Stimulated activated naive CD8-positive, alpha-beta T cell treated with anti-CD3 and anti-CD28 coated beads, Interleukin-15, Interleukin-2, amounts not matched to agents 100 U/mL and 50 U/mL, for 24 hours (primary cell): ENCODE measurements at regions not wholly inside any gene's neighbourhood (a gene's known extent, or its start where the extent isn't known, plus 50 kb on each side); places are given as distances from the start of the nearest gene placed in this dataset.
A peak's percentile ranks its signal among the peaks of the same experiment; 100 is the strongest.
"Not testable (repeated sequence)": the region's sequence is repeated elsewhere in the genome, so short reads cannot be mapped to it uniquely, and the experiment has no call there.

Source experiments
- ATAC-seq: fragments of 150-1000 bp; cut with Tn5 transposase; one replicate; pipeline ENCODE4 v1.10.0; 2021
- DNase-seq: peaks from one replicate; pipeline ENCODE4 v3.0.0; 2021

- ATAC-seq (no peak), DNase-seq (no peak)
Measured at GRCh38 chr11:15300341-15300740, 185.6 kb downstream of the INSC start.

GRCh38 chr11:15307619-15308024 is 192.9 kb downstream of the INSC start:
- ATAC-seq: no peak
- DNase-seq: no peak

- no peak for DNase-seq
- ATAC-seq: no peak
Measured at GRCh38 chr11:15308840-15309239, 194.1 kb downstream of the INSC start.

GRCh38 chr11:15309296-15309695 is 194.6 kb downstream of the INSC start:
- ATAC-seq: no peak
- no peak for DNase-seq

DNA sequence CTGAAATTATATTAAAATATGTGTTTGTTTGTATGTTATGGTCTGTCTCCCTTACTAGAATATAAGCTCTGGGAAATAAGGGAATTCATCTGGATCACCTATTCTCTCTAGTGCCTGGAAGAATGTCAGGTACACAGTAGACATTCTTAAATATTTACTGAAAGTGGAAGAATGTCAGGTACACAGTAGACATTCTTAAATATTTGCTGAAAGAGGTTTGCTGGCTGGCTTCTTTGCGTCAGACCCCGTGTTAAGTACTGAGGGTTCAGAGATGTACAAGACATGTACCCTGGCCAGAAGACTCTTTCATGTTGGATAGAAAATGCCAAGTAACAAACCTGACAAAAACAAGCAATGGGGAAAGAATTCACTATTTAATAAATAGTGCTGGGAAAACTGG is 199.1 kb downstream of the INSC start:
- ATAC-seq: no peak
- DNase-seq: no peak

- DNase-seq: no peak
Measured at GRCh38 chr11:15318814-15319213, 204.1 kb downstream of the INSC start.

DNA sequence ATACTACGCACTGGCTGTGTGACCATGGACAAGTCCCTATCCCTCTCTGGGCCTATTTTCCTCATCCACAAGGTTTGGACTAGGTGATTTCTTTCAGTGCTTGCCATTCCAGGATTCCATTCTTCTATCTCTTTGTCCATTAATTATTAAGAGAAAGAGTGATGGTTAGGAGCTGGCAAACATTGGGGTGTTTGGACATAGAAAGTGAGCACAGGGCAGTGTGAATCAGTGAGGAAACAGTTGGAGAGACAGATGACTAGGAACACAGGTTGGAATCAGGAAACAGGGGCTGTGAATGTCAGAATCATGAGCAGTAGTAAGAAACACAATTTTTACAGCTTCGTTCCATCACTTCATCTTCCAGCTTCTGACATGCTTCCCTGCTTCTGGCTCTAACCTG is 211.8 kb downstream of the INSC start:
- DNase-seq (no peak), ATAC-seq (no peak)

More at GRCh38 chr11:15318814-15319213, 204.1 kb downstream of the INSC start:
- no peak for ATAC-seq

DNA sequence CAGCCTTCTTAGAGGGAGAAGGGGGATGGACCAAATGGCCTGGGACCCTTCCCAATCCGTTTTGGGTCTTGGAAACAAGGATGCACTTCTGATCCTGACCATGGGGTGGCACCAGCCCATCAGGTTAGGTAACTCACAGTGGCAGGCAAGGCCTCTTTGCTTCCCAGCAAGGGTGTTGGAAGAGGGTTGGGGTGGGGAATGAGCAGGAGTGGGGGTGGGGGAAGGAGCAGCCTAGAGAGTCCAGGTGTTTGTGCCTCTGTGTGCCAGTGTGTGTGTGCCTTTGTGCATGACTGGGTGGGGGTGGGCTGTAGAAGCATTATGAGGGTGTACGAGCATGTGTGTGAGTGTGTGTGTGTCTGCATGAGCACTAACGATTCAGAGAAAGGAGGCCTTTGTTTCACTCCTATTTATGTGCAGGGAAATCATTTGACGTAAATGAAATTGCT is 213.1 kb downstream of the INSC start:
- DNase-seq: peak; percentile 9
- no peak for ATAC-seq

DNA sequence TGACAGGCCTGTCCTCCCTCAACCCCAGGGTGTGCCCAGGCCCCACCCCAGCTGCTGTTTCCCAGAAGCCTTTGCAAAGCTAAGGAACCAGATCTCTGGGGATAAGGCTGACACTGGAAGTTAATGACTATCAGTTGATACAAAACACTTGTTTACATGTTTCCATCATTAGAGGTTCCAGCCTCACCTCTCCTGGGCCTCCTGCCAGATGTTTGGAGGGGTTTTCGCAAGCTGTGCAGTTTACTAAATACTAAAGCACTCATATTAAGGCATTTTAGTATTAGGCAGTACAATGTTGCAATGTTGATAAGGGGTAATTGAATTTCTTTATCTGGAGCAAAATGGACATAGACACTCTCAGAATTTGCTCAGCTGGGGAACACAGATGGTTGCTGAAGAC is 218.7 kb downstream of the INSC start:
- DNase-seq: no peak

DNA sequence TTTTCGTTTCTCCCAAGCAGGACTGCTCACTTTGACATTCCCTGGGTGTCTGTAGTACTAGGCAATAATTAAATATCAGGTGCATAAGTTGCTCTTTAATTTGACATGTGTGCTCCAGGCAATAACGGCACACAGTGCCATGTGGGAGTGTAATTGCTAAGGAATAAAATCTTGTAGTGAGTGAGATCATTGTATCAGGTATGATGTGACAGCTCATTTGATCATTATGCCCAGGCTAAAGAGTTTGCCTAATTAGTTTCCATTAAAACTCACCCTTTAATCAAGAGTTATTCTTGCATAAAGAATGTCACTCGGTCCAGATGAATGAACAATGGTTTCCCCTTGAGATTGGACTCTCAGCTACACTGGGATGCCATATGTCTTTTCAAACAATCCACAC is 220.0 kb downstream of the INSC start:
- DNase-seq (no peak), ATAC-seq (no peak)

More for the DNA sequence above, 218.7 kb downstream of the INSC start:
- no peak for ATAC-seq

- ATAC-seq (no peak), DNase-seq (no peak)
Measured at GRCh38 chr11:15336021-15336420, 221.3 kb downstream of the INSC start.

DNA sequence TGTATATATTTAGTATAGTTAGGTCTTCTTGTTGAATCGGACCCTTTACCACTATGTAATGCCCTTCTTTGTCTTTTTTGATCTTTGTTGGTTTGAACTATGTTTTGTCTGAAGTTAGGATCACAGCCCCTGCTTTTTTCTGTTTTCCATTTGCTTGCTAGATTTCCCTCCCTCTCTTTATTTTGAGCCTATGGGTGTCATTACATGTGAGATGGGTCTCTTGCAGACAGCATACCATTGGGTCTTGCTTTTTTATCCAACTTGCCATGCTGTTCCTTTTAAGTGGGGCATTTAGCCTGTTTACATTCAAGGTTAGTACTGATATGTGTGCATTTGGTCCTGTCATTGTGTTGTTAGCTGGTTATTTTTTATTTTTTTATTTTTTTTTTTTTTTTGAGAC is 224.6 kb downstream of the INSC start:
- no peak for DNase-seq
- ATAC-seq: no peak

- ATAC-seq (no peak), DNase-seq (no peak)
Measured at GRCh38 chr11:15341587-15341986, 226.9 kb downstream of the INSC start.

GRCh38 chr11:15342163-15342562 is 227.4 kb downstream of the INSC start:
- no peak for ATAC-seq

DNA sequence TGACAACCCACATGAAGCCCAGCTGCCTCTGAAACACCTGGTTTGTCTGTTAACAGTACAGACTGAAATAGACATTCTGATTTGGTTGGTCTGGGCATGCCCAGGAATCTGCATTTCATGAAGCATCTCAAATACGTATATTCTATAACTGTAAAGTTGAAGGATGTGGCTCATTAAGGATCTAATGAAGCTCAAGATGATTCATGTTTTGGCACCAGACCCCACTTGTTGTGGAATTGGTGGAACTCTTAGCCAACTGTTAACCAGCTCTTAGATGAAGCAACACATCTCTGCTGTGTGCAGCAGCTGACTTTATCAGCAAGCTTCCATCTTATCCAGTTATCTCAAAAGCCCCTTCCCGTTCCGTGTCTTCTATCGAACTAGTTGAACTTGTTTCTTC is 232.2 kb downstream of the INSC start:
- ATAC-seq: no peak
- no peak for DNase-seq

More at GRCh38 chr11:15342163-15342562, 227.4 kb downstream of the INSC start:
- no peak for DNase-seq

DNA sequence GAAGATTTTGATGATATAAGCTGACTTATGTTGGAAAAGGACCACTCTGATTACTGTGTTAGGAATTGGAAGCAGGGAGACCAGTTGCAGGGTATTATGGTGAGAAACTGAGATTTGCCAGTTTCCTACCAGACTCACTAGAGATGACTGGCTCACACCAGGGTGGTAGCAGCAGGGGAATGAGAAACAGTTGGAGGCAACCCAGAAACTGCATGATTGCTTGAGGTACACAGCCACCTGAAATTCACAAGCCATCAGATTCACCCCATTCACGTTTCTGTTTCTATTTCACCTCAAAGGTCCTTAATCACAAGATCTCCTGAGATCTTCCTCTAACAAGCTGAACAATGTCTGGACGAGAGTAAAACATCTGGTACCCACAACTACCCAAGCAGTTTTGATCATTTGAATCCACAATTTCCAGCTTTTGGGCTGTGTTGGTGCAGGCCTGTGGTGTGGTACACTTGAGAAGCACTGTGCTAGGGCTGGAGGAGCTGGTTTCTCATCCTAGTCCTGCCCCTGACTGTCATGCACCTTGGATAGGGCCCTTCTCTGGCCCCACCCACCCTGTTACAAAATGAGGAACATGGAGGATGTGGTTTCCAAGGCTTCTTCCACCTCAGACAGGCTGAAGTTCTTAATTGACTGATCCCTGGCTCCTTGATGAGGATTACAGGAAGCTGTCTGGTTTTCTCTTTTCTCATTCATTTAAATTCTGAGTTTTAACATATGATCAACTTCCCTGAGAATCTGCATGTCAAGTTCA is 233.4 kb downstream of the INSC start:
- ATAC-seq (no peak), DNase-seq (no peak)

DNA sequence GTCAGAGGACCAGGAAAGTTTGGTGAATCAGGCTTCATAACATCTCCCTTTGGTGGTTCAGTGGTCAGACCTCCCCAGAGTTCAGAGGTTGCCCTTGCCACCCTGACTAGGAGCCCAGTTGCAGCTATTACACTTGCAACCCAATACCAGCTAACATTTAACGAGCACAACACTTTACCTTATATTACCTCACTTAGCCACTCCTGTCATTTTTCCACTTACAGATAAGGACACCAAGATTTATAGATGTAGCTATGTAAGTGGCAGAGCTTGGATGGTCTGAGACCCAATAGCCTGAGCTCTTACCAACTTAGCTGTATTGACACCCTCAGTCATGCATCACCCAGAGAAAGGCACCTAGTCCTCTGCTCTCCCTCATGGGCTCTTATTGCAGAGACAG is 234.7 kb downstream of the INSC start:
- DNase-seq (no peak), ATAC-seq (no peak)

- no peak for DNase-seq
- ATAC-seq: no peak
Measured at GRCh38 chr11:15361316-15361715, 246.6 kb downstream of the INSC start.

DNA sequence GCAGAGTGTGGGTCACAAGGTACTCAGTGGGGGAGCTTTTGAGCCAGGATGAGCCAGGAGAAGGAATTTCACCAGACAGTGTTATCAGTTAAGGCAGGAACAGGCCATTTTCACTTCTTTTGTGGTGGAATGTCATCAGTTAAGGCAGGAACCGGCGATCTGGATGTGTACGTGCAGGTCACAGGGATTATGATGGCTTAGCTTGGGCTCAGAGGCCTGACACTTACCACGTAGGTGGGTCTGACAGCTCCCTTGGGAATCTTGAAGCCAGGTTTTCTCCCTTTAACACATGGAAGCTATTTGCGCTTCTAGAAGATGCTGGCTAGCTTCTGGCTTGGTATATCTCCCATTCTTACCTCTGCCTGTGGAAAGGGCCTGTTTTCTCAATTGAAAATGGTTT is 250.6 kb downstream of the INSC start:
- DNase-seq, ATAC-seq: not testable (repeated sequence)

GRCh38 chr11:15367695-15368094 is 253.0 kb downstream of the INSC start:
- no peak for DNase-seq
- ATAC-seq: no peak

DNA sequence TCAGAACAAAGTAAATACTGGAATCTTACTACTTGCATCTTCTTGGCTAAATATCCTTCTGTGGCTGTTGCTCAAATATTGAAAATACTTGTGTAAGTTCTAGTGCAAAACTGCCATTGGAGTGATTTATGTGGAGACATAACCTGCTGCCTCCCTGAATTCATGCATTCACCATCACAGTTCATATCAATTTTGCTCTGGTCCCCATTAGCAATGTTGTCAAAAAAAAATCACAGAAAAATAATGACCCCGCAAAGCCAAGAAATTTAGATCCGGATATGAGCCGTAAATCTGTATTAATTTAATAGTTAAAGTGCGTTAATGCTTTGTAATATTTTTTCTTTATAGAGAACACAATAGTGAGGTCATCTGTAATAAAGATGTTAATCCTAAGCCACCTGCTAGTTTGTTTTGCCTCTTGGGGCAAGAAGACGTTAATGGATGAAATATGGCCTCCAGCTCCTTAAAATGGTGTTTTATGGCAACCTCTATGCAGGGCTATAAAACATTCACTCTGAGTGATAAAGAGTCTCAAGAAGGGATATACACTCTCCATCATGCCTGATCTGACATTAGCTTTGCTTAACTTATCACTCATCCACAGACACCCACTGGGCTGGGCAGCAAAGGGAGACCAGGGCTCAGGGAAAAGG is 255.9 kb downstream of the INSC start:
- DNase-seq: no peak

GRCh38 chr11:15371533-15371932 is 256.8 kb downstream of the INSC start:
- ATAC-seq (no peak), DNase-seq (no peak)

More for the DNA sequence above, 255.9 kb downstream of the INSC start:
- no peak for ATAC-seq

DNA sequence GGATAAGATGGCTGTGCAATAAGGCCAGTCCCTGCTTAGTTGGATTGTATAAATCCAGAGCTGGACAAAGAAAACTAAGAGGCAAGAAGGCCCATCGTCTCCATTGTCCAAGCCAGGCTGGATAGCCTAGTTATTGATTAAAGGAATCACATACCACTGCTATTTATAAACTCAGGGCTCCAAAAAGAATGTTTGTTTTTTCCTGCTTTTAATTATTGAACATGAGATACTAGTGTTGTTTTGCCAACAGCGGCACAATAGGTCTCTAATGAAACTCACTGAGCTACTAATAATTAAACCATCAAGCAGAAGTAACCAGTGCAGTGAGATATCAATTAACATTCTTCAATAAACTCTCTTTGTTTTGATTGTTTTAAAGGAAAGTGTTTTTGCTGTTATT is 259.7 kb downstream of the INSC start:
- no peak for ATAC-seq
- DNase-seq: no peak

- no peak for ATAC-seq
- no peak for DNase-seq
Measured at GRCh38 chr11:15378941-15379340, 264.2 kb downstream of the INSC start.
